ENCODE measurements at regions not wholly inside any gene's neighbourhood (a gene's known extent, or its start where the extent isn't known, plus 50 kb on each side); places are given as distances from the start of the nearest gene placed in this dataset.

DNA sequence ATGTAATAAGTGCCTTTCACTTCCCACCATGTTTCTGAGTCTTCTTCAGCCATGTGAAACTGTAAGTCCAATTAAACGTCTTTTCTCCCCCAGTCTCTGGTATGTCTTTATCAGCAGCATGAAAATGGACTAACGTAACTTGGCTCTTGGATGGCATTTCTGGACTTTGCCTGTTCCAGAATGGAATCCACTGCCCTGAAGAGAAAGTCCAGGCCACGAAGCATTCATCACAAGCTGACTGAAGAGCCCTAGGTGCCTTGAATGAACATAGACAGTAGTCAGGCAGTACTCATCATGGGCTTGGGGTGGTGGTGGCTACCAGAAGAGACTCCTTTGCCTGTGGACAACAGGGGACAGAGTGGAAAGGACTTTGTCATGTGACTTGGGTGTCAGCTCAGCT lies 1505.0 kb downstream of the SI start:
- no peaks in the 10 kb centered on the region for H4K20me1 ChIP-seq (replicated peaks; ENCODE audit: control insufficient read depth, extremely low read depth, insufficient read depth, low read length)
- no peaks in the 10 kb centered on the region for H3K36me3 ChIP-seq (ENCODE audit: control insufficient read depth in 2 of 2, extremely low read depth in 1 of 2, insufficient read depth in 2 of 2, low read length in 2 of 2)
- dilution Hi-C loops (cut with MboI; ENCODE audit: extremely low pct_ligation_motif_present, low sequenced_read_pairs) (no loop called here), intact Hi-C loops (cut with micrococcal nuclease) (no loop called here)
- no peak overlapping the region for H2AFZ ChIP-seq (ENCODE audit: low read depth, low read length)
- POLR2A ChIA-PET: no interaction called here
- no peak overlapping the region for H3K4me3 ChIP-seq (replicated peaks in 1 of 3; ENCODE audit: insufficient read depth in 1 of 3, low read depth in 1 of 3, low read length in 3 of 3)
- H3K9ac ChIP-seq (replicated peaks; ENCODE audit: extremely low read depth, insufficient read depth, low read length): no peak overlapping the region
- no peaks in the 10 kb centered on the region for H3K27me3 ChIP-seq (ENCODE audit: control insufficient read depth in 2 of 2, insufficient read depth in 2 of 2, low read length in 2 of 2)
- no TSS peak for BruUV-seq (replicated peaks)
- H3K4me2 ChIP-seq (ENCODE audit: insufficient read depth, low read length): no peak overlapping the region
- no peaks in the 10 kb centered on the region for H3K79me2 ChIP-seq (ENCODE audit: control insufficient read depth, insufficient read depth, low read length)
- H3K4me1 ChIP-seq (ENCODE audit: control insufficient read depth, extremely low read depth, insufficient read depth, low read length): no peaks in the 10 kb centered on the region
- CTCF ChIA-PET: no interaction called here
- no peak for FAIRE-seq
- TF ChIP-seq, protein P1, sequence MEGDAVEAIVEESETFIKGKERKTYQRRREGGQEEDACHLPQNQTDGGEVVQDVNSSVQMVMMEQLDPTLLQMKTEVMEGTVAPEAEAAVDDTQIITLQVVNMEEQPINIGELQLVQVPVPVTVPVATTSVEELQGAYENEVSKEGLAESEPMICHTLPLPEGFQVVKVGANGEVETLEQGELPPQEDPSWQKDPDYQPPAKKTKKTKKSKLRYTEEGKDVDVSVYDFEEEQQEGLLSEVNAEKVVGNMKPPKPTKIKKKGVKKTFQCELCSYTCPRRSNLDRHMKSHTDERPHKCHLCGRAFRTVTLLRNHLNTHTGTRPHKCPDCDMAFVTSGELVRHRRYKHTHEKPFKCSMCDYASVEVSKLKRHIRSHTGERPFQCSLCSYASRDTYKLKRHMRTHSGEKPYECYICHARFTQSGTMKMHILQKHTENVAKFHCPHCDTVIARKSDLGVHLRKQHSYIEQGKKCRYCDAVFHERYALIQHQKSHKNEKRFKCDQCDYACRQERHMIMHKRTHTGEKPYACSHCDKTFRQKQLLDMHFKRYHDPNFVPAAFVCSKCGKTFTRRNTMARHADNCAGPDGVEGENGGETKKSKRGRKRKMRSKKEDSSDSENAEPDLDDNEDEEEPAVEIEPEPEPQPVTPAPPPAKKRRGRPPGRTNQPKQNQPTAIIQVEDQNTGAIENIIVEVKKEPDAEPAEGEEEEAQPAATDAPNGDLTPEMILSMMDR (IDR thresholded peaks at IDR 0.05; ENCODE audit: extremely low read depth in 1 of 2, insufficient read depth in 1 of 2, low read depth in 1 of 2, low read length in 2 of 2): no peak
- TF ChIP-seq MYC (IDR thresholded peaks at IDR 0.05; ENCODE audit: low read depth, low read length): no peak
- TF ChIP-seq, protein P2, sequence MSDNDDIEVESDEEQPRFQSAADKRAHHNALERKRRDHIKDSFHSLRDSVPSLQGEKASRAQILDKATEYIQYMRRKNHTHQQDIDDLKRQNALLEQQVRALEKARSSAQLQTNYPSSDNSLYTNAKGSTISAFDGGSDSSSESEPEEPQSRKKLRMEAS (IDR thresholded peaks at IDR 0.05; ENCODE audit: insufficient read depth, insufficient read length): no peak
- TF ChIP-seq POLR2AphosphoS5 (IDR thresholded peaks at IDR 0.05; ENCODE audit: insufficient read depth, low read depth, low read length): no peak
- no peak for TF ChIP-seq GATA2 (IDR thresholded peaks at IDR 0.05; ENCODE audit: insufficient read depth, insufficient read length, low read depth, low read length)
- no peak for TF ChIP-seq FOS (IDR thresholded peaks at IDR 0.05; ENCODE audit: borderline replicate concordance, insufficient read depth, low read length)
- no peak for TF ChIP-seq JUN (IDR thresholded peaks at IDR 0.05; ENCODE audit: borderline replicate concordance, insufficient read depth, insufficient read length, low read depth)
- TF ChIP-seq POLR2A (IDR thresholded peaks at IDR 0.05; ENCODE audit: low read depth, low read length): no peak
- no peak for TF ChIP-seq EZH2 (IDR thresholded peaks at IDR 0.05; ENCODE audit: borderline replicate concordance, low read depth, low read length, severe bottlenecking)
- no peaks in the 10 kb centered on the region for H3K9me1 ChIP-seq (replicated peaks; ENCODE audit: control insufficient read depth, extremely low read depth, insufficient read depth, low read length)
- no peak for DNase-seq (ENCODE audit: low read depth, low spot score)
- H3K27ac ChIP-seq (ENCODE audit: insufficient read depth, low read depth, low read length): no peak overlapping the region
- H3K9me3 ChIP-seq (replicated peaks; ENCODE audit: control insufficient read depth, insufficient read depth, low read length): peaks cover 4% of the 10 kb centered on the region

Measured in endothelial cell of umbilical vein (primary cell).